HEK293 (cell line): ENCODE measurements at regions not wholly inside any gene's neighbourhood (a gene's known extent, or its start where the extent isn't known, plus 50 kb on each side); places are given as distances from the start of the nearest gene placed in this dataset.

ENCODE experiments used
- KLF16 ChIP-seq: fragments of 450-650 bp; formaldehyde crosslinking; IDR thresholded peaks from 2 replicates; pipeline ENCODE4 v1.5.1; 2017; ENCODE audit warnings: missing biosample characterization, missing genetic modification characterization
- PRDM1 ChIP-seq: fragments of 450-650 bp; formaldehyde crosslinking; IDR thresholded peaks from 2 replicates; pipeline ENCODE4; 2016; ENCODE audit warnings: missing biosample characterization, missing genetic modification characterization
- ZBTB20 ChIP-seq: fragments of 450-650 bp; formaldehyde crosslinking; IDR thresholded peaks from 2 replicates; pipeline ENCODE4 v1.5.1; 2016; ENCODE audit warnings: missing biosample characterization, missing genetic modification characterization
- ZNF274 ChIP-seq, 2 experiments: fragments of 200-500 bp in 1 of 2; fragments of 450-650 bp in 1 of 2; sonication (Bioruptor generic) in 1 of 2; formaldehyde crosslinking in 1 of 2; IDR thresholded peaks; 2 replicates each; pipeline versions ENCODE4 v1.5.1 to v1.6.1; 2014 to 2016; ENCODE audit warnings: borderline replicate concordance in 1 of 2, inconsistent platforms in 1 of 2, low read length in 1 of 2, missing biosample characterization in 1 of 2, missing genetic modification characterization in 1 of 2
- TF ChIP-seq, protein P1 (sequence below): fragments of 450-650 bp; formaldehyde crosslinking; IDR thresholded peaks from 2 replicates; pipeline ENCODE4 v1.5.1; 2016; ENCODE audit warnings: missing biosample characterization, missing genetic modification characterization
- TF ChIP-seq, protein P2 (sequence below): fragments of 450-650 bp; formaldehyde crosslinking; IDR thresholded peaks from 2 replicates; pipeline ENCODE4 v1.5.1; 2016; ENCODE audit warnings: missing biosample characterization, missing genetic modification characterization
- TF ChIP-seq, protein P3 (sequence below): fragments of 450-650 bp; formaldehyde crosslinking; IDR thresholded peaks from 2 replicates; pipeline ENCODE4 v1.5.1; 2016; ENCODE audit warnings: missing biosample characterization, missing genetic modification characterization

DNA sequence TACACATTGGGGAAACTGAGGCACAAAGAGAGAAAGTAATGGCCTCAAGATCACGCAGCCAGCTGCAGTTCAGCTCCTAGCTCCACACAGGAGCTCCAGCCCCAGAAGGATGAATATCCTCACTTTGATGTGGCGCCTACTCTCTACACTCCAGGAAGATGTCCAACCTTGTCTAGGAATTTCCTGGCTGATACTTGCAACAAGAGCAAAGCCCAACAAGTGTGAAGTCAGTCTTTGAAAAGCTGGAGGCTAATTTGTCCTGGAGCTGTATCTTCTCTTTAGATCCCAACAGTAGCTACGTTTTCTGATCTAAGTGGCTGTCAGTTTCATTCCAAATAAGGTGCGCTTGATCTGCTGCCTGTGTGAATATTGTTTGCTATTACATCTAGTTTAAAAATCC is 344.9 kb downstream of the PTPRU start:
- TF ChIP-seq, protein P1, sequence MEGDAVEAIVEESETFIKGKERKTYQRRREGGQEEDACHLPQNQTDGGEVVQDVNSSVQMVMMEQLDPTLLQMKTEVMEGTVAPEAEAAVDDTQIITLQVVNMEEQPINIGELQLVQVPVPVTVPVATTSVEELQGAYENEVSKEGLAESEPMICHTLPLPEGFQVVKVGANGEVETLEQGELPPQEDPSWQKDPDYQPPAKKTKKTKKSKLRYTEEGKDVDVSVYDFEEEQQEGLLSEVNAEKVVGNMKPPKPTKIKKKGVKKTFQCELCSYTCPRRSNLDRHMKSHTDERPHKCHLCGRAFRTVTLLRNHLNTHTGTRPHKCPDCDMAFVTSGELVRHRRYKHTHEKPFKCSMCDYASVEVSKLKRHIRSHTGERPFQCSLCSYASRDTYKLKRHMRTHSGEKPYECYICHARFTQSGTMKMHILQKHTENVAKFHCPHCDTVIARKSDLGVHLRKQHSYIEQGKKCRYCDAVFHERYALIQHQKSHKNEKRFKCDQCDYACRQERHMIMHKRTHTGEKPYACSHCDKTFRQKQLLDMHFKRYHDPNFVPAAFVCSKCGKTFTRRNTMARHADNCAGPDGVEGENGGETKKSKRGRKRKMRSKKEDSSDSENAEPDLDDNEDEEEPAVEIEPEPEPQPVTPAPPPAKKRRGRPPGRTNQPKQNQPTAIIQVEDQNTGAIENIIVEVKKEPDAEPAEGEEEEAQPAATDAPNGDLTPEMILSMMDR (tag by site-specific recombination) = no peak
- TF ChIP-seq ZBTB20 (tag by site-specific recombination) = no peak
- TF ChIP-seq KLF16 (tag by site-specific recombination) = no peak
- TF ChIP-seq, protein P2, sequence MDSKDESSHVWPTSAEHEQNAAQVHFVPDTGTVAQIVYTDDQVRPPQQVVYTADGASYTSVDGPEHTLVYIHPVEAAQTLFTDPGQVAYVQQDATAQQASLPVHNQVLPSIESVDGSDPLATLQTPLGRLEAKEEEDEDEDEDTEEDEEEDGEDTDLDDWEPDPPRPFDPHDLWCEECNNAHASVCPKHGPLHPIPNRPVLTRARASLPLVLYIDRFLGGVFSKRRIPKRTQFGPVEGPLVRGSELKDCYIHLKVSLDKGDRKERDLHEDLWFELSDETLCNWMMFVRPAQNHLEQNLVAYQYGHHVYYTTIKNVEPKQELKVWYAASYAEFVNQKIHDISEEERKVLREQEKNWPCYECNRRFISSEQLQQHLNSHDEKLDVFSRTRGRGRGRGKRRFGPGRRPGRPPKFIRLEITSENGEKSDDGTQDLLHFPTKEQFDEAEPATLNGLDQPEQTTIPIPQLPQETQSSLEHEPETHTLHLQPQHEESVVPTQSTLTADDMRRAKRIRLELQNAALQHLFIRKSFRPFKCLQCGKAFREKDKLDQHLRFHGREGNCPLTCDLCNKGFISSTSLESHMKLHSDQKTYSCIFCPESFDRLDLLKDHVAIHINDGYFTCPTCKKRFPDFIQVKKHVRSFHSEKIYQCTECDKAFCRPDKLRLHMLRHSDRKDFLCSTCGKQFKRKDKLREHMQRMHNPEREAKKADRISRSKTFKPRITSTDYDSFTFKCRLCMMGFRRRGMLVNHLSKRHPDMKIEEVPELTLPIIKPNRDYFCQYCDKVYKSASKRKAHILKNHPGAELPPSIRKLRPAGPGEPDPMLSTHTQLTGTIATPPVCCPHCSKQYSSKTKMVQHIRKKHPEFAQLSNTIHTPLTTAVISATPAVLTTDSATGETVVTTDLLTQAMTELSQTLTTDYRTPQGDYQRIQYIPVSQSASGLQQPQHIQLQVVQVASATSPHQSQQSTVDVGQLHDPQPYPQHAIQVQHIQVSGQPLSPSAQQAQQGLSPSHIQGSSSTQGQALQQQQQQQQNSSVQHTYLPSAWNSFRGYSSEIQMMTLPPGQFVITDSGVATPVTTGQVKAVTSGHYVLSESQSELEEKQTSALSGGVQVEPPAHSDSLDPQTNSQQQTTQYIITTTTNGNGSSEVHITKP (tag by site-specific recombination) = no peak
- no peak for TF ChIP-seq PRDM1 (tag by site-specific recombination)
- no peak for TF ChIP-seq ZNF274 (IDR thresholded peaks at IDR 0.05; ENCODE audit: low read length)
- no peak for TF ChIP-seq ZNF274 (tag by site-specific recombination; IDR thresholded peaks at IDR 0.05; ENCODE audit: borderline replicate concordance)
- TF ChIP-seq, protein P3, sequence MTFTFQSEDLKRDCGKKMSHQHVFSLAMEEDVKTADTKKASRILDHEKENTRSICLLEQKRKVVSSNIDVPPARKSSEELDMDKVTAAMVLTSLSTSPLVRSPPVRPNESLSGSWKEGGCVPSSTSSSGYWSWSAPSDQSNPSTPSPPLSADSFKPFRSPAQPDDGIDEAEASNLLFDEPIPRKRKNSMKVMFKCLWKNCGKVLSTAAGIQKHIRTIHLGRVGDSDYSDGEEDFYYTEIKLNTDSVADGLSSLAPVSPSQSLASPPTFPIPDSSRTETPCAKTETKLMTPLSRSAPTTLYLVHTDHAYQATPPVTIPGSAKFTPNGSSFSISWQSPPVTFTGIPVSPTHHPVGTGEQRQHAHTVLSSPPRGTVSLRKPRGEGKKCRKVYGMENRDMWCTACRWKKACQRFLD (tag by site-specific recombination) = no peak
